Right atrium auricular region (tissue), 2 donors: ENCODE measurements at regions not wholly inside any gene's neighbourhood (a gene's known extent, or its start where the extent isn't known, plus 50 kb on each side); places are given as distances from the start of the nearest gene placed in this dataset.
"Not testable (repeated sequence)": the region's sequence is repeated elsewhere in the genome, so short reads cannot be mapped to it uniquely, and the experiment has no call there.

Experiments
- DNase-seq: peaks from one replicate; pipeline ENCODE4 v3.0.0-alpha.2; 2019; ENCODE audit warnings: low spot score
- H3K27ac ChIP-seq, 2 donors: fragments of 200-600 bp; sonication (generic); 1 replicate in 1 of 2; 2 replicates in 1 of 2; pipeline ENCODE4 v1.5.1; 2016 to 2019
- H3K27me3 ChIP-seq, 2 donors: fragments of 200-600 bp; sonication (generic); one replicate each; pipeline versions ENCODE4 v1.5.1 to v1.6.0; 2017 to 2019
- H3K36me3 ChIP-seq: fragments of 200-600 bp; sonication (generic); one replicate; pipeline ENCODE4 v1.5.1; 2016
- H3K4me1 ChIP-seq, 2 donors: fragments of 200-600 bp; sonication (generic); one replicate each; pipeline versions ENCODE4 v1.5.1 to v1.6.0; 2017 to 2019
- H3K4me3 ChIP-seq, 2 donors: fragments of 200-600 bp; sonication (generic); 1 replicate in 1 of 2; 2 replicates in 1 of 2; pipeline ENCODE4 v1.5.1; 2017 to 2019; ENCODE audit warnings: mild to moderate bottlenecking in 1 of 2, moderate library complexity in 1 of 2
- H3K9me3 ChIP-seq, 2 donors: fragments of 200-600 bp; sonication (generic); one replicate each; pipeline ENCODE4 v1.5.1; 2019
- TF ChIP-seq, protein P1 (sequence below), 2 donors: fragments of 200-600 bp; sonication (generic); IDR thresholded peaks; one replicate each; pipeline ENCODE4 v1.5.1; 2019; ENCODE audit warnings: antibody characterized with exemption in 2 of 2

DNA sequence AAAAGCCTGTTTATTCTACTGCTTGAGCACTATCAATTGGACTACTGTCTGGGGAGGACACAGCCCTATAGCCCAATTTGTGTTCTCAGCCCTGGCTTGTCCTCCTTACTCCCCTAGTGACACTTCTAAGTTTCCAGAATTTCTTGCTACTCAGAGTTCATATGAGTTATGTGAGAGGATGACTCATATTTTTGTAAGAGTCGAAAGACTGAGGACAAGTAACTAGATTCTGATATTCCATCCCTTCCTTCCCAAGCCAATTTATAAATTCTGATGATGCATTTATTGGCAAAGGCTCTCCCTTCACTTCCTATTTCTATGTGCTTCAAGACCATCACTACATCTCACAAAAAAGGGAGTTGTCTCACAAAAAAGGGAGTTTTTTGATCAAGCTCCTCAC is 422.2 kb upstream of the DEPDC1 start:
- Histone ChIP-seq H3K27me3 (no peaks in the 10 kb centered on the region), H3K9me3 (no peaks in the 10 kb centered on the region), H3K4me1 (peaks cover 0 to 10% of the 10 kb centered on the region in 2 donors), H3K27ac (no peak overlapping the region), H3K36me3 (no peaks in the 10 kb centered on the region), H3K4me3 (no peak overlapping the region)
- TF ChIP-seq, protein P1, sequence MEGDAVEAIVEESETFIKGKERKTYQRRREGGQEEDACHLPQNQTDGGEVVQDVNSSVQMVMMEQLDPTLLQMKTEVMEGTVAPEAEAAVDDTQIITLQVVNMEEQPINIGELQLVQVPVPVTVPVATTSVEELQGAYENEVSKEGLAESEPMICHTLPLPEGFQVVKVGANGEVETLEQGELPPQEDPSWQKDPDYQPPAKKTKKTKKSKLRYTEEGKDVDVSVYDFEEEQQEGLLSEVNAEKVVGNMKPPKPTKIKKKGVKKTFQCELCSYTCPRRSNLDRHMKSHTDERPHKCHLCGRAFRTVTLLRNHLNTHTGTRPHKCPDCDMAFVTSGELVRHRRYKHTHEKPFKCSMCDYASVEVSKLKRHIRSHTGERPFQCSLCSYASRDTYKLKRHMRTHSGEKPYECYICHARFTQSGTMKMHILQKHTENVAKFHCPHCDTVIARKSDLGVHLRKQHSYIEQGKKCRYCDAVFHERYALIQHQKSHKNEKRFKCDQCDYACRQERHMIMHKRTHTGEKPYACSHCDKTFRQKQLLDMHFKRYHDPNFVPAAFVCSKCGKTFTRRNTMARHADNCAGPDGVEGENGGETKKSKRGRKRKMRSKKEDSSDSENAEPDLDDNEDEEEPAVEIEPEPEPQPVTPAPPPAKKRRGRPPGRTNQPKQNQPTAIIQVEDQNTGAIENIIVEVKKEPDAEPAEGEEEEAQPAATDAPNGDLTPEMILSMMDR (IDR thresholded peaks at IDR 0.05), result no peak
- DNase-seq, result no peak

GRCh38 chr1:68923475-68924088 is 426.7 kb upstream of the DEPDC1 start:
- H3K4me3 ChIP-seq, H3K27me3 ChIP-seq, H3K9me3 ChIP-seq, H3K36me3 ChIP-seq, H3K27ac ChIP-seq, DNase-seq, H3K4me1 ChIP-seq: not testable (repeated sequence)

- H3K27me3 ChIP-seq, result no peaks in the 10 kb centered on the region
- no peaks in the 10 kb centered on the region for H3K4me1 ChIP-seq
- no peaks in the 10 kb centered on the region for H3K36me3 ChIP-seq
- DNase-seq, result no peak
- H3K9me3 ChIP-seq, result no peaks in the 10 kb centered on the region
- no peak overlapping the region for H3K27ac ChIP-seq
- TF ChIP-seq, protein P1 (IDR thresholded peaks at IDR 0.05), result no peak
- H3K4me3 ChIP-seq, result no peak overlapping the region
Measured at GRCh38 chr1:68930101-68930500, 433.2 kb upstream of the DEPDC1 start.

DNA sequence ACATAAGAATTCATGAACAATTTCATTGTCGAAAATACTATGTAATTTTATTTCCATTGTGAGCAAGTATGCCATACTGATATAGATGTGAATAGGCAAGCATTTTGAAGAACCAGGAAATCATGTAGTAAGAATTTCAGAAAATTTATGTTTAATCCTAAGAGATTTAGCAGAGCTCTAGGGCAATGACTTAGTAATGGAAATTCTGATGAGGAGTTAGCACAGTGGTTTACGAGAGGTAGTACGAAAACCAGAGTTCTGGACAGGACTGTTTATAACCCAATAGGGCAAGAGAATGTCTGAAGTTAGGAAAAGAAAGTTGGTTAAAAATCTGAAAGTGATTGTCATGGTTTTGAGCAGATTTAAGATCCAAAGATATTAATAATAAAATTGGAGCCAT is 439.6 kb upstream of the DEPDC1 start:
- Histone ChIP-seq H3K27me3 (no peaks in the 10 kb centered on the region), H3K27ac (no peak overlapping the region), H3K4me1 (no peaks in the 10 kb centered on the region), H3K4me3 (no peak overlapping the region), H3K9me3 (no peaks in the 10 kb centered on the region), H3K36me3 (no peaks in the 10 kb centered on the region)
- TF ChIP-seq, protein P1 (IDR thresholded peaks at IDR 0.05), result no peak
- no peak for DNase-seq

GRCh38 chr1:68938051-68938666 is 441.3 kb upstream of the DEPDC1 start:
- Histone ChIP-seq H3K4me3 (no peak overlapping the region), H3K36me3 (no peaks in the 10 kb centered on the region), H3K4me1 (no peaks in the 10 kb centered on the region)

DNA sequence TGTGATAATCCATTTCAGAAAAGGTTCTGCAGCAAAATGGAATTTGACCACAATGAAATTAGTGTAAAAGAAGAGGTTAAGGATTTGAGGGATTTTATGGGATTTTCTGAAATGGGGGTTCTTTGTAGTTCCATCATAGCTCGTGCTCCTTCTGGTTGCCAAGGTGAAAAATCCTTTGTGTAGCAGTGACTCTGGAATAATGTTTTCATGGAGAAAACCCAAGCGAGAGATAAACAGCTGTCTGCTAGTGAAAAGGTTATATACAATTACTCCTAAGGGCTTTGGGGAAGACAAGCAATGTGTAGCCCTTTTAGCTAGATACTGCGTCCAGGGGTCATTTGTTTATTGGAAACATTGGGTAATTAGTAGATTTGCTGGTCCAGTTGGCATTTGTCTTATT is 453.2 kb upstream of the DEPDC1 start:
- no peaks in the 10 kb centered on the region for H3K27me3 ChIP-seq
- TF ChIP-seq, protein P1 (IDR thresholded peaks at IDR 0.05), result no peak
- no peaks in the 10 kb centered on the region for H3K9me3 ChIP-seq
- no peaks in the 10 kb centered on the region for H3K36me3 ChIP-seq
- H3K4me1 ChIP-seq, result no peaks in the 10 kb centered on the region
- no peak for DNase-seq
- H3K4me3 ChIP-seq, result no peak overlapping the region
- no peak overlapping the region for H3K27ac ChIP-seq

More at GRCh38 chr1:68938051-68938666, 441.3 kb upstream of the DEPDC1 start:
- TF ChIP-seq, protein P1 (IDR thresholded peaks at IDR 0.05), result no peak
- Histone ChIP-seq H3K27me3 (no peaks in the 10 kb centered on the region), H3K27ac (no peak overlapping the region), H3K9me3 (peaks cover 0 to 5% of the 10 kb centered on the region in 2 donors)
- no peak for DNase-seq
